ENCODE measurements at regions not wholly inside any gene's neighbourhood (a gene's known extent, or its start where the extent isn't known, plus 50 kb on each side); places are given as distances from the start of the nearest gene placed in this dataset.

DNA sequence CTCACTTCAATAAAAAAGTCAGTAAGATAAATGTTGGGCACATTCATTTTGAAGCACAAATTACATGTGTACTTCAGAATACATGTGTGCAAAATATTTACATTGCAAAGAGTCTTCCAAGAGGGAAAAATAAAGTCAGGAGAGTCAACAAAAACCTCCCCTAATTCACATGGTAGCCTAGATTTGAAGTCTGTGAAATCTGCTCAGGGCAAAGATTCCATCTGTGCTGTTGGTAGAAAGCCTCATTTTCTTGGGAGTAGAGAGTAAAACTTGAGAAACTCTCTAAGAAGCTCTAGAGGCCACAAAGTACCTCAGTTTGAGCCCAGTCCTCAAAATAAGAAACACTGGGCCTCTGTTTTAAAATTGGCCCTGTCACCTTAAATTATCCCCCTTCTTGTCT lies 303.4 kb downstream of the RAB28 start:
- DNase-seq, result no peak

DNA sequence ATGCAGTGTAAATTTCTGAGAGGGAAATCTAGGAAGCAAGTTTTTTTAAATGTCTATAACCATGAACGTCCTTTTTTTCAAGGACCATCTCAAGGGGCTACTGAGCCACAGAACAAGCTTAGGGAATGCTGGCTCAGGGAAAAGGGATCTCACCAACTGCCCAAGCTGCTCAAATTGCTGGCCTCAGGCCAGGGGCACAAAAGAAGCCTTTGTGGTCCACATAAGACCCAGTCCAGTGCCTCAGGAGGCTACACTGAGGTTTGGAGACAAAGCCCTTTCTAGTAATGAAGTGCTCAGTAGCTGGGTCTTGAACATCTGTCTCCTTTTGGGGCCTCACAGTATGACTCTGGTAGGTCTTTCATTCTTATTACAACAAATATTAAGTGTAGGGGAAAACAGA lies 305.5 kb downstream of the RAB28 start:
- no peak for DNase-seq

DNA sequence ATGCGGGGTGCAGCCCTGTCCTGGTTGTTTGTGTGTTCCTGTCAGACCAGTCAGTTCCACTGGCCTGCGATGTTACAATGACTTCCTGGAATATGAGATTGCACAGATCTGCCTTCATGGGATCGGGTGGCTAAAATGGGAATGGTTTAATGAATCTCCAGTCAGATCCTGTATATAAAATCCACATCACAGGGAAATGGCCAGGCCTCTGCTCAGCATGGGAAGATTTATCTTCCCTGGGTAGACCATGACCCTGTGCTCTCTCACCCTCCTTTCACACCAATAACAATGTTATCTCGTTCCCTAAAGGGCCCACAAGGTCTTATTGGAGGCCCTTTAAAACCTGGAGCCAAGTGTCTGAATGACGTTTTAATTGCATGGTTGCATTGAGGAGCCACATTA lies 307.4 kb downstream of the RAB28 start:
- DNase-seq, result no peak

DNA sequence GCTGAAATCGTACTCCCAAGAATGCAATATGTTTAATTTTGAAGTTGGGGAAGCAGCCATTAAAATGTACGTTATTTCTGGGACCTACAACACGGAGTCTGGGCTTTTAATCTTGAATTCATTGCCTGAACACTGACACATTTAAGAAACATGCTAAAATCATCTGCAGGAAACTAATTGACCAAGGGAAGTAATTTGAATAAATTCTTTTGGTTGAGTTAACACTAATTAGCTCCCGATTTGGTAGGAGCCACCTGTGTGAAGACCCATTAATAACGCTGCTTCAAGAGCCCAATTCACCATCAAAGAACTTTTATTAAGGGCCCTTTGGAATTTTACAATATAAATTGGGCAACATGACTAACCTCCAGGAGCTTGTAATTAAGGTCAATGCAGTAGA lies 309.2 kb downstream of the RAB28 start:
- no peak for DNase-seq

DNA sequence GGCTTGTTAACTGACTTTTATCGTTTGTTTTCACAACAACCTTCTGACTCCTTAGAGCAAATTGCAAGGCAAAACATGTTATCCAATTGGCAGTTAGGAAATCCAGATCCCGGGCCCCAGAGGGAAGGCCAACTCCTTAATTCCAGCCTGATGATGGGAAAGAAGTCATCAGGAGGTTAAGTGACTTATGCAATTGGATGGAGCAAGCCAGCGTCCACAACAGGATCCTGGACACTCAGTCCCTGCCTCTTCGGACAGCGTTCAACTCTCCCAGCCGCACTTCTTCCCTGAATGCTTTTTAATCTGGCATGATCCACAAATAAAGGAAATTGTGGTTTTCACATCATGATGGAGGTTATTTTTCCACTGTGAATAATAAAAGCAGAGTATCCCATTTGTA lies 310.1 kb downstream of the RAB28 start:
- no peak for DNase-seq

DNA sequence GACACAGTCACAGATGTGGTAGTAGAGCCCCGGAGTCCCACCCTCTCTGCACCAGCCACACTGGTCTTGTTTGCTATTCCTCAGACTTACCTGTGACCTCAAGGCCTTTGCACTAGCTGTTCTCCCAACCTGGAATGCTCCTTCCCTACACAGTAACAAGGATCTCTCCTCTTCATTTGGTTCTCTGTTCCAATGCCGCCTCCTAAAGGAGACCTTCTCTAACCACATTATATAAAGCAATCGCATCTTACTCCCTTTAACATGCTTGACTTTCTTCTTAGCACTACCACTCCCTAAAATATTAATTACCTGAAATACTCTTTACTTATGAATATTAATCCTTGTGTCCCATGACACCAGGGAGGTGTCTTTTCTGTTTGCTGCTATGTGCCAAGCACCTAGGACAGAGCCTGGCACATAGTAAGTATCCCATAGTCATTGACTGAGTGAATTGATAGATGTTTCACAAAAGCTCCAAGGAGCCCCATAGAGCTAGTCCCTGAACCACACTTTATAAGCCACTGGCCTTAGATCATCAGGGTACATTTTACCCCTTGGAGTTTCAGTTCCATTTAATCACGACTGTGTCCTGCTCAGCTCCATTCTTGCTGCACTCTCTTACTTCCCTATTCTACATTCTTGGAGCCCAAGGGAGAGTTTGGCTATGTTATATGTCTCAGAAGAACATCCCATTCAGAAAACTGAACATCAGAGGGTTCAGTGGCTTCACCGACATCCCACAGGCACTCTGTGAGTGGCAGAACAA lies 312.7 kb downstream of the RAB28 start:
- no peak for DNase-seq

DNA sequence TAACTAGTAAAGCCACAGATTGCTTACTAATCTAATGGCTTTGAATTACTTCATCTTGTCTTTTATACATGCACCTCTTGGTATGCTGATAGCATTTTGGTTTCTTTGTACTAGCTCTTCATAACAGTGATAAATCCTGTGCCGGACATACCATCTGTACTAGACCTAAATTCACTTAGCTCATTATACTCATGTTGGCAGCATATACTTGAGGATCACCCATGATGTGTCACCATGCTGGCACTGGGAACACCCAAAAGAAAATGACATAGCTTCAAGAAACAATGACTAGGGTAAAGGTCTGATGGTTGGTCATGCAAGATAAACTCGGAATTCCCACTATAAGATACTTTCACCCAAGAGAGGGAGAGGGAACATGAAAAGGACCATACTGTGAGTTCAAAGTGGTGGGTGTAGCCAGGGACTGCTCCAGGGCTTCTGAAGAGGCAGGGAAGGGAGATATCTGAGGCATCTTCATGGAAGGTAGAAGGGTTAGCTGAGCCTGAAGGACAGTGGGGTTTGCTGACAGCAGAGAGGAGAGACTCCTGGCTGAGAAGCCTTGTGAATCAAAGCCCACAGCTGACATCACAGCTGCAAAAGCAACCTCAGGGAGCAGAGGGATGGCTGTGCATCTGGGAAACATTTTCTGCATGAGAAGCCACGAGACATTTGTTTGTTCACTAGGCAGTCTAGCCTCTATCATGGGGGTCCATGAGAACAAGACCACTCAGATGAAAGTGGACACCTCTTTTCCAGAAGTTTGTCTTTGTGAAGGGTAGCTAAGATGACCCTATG lies 314.2 kb downstream of the RAB28 start:
- no peak for DNase-seq

DNA sequence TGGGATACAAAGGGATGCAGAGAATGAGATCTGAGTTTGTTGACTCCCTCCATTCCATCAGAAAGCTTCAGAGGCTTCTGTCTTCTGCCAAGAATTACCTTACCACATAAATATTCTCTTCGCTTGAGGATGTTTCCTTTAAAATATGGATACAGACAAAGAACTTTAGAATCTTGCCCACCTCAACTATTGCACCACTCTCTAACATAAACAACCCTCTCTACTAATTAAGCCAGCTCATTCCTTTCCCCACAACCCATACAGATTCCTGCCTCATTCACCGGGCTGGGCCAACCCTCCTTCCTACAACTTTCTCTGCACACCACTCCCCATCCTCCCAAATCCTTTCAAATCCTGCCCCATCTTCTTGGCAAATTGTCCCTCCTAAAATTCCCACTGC lies 315.8 kb downstream of the RAB28 start:
- DNase-seq, result no peak

DNA sequence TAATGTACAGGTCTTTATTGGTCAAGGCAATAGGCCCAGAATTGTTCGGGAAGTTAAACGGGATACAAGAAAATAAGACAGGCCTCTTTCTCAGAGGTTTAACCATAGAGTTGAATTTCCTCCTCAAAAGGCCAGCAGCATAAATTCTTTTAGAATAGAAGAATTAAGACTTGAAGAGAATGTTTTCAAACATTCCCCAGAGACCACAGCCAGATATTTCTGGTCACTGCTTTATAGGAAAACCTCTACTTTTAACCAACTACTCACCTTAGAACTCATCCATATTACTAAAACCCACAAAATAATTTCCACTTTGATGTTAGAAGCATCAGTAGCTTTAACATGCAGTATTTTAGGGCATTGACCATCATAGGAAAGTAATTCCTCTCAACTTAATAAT lies 317.9 kb downstream of the RAB28 start:
- no peak for DNase-seq

DNA sequence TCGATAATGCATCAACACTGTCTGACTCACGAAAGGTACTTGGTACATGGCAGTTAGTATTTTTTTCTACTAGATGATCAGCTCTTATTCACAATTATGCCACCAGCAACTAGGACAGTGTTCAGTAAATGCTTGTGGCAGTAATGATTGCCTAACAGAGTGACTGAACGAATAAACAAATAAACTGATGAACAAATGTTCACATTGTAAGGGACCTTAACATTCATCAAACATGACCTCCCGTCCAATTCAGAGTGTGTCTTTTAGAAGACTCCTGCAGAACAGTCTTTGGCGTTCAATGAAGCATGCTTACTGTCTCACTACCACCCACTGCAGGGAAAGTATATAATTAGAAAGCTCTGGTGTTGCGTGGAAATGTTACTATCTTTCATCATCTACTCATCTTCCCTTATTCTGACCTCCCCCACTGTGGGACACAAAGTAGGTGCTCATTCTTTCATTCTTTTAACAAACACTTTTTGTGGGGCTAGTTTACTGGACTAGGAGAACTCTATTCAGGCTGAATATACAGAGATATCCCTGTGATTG lies 319.3 kb downstream of the RAB28 start:
- no peak for DNase-seq

DNA sequence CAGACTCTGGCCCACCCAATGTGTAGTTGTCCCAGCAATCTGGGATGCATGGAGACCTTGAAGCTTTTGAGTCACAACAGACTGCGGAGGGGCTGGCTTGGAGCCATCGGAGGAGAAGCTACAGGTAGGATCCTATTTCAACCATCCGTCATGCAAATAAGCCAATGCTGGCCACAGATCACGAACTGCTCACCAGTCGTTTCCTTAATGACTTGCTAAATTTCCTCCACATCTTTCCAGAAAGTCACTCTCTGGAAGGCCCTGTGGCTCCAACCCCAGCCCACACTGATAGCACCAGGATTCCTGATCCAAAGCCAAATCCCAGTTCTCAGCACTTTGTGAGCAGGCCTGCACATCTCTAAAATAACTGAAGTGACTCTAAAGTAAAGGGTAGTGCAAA lies 321.3 kb downstream of the RAB28 start:
- no peak for DNase-seq

DNA sequence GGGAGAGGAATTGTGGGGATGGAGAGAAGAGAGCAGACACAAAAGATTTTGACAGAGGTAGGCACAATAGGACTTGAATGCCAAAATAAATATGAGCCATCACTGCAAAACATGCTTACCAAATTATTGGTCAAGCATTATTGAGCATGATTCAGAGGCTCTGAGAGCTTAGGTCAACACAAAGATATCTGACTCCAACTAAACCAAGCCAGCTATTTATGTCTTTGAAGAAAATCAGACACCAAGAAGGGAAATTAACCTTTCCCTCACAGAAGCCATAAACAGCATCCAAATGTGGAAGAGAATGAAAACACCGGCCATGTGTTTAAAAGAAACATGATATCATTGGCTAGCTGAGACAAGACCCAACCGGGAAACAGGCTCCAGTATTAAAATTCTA lies 323.2 kb downstream of the RAB28 start:
- no peak for DNase-seq

DNA sequence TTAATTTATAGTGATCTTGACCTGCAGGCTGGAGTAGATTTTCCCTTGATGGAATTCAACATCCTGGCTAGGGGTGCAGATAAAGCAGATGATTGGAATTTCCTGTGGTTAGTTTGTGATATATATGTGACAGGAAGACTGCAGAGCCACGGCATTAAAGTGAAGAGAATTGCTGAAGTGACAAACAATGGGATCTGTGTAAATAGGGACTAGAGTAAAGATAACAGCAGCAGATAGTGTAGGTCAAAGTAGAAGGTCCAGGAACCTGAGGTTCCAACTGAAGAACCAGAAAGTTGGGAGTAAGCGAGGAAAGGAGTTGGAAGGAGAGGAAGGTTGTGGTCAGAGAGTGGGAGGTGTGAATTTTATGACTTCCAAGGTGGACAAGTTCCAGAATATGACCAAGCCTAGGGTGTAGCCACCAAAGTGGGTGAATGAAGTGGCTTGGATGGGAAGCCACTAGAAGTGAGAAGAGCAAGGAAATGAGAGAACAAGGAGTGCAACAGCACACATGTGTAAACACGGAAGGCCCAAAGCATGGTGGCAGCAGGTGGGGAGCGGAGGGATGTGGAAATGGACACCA lies 325.0 kb downstream of the RAB28 start:
- no peak for DNase-seq

DNA sequence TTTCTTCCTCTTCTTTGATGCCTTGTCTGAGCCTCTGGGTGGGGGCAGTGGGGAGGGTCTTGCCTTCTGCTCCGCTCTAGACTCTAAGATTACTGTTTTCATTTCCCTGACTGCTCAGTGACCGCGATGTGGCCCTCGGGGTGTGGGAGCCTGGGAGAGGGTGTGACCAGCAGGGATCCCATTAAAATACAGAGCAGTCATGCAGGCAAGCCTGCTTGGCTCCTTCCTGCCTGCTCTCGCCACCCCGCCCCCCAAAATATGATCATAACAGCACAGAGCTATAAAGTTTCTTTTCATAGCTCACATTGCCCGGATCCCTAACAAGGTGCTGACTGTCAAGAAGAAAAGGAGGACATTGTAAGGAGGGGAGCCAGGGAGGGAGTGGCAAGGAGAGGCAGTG lies 332.9 kb downstream of the RAB28 start:
- DNase-seq, result no peak

DNA sequence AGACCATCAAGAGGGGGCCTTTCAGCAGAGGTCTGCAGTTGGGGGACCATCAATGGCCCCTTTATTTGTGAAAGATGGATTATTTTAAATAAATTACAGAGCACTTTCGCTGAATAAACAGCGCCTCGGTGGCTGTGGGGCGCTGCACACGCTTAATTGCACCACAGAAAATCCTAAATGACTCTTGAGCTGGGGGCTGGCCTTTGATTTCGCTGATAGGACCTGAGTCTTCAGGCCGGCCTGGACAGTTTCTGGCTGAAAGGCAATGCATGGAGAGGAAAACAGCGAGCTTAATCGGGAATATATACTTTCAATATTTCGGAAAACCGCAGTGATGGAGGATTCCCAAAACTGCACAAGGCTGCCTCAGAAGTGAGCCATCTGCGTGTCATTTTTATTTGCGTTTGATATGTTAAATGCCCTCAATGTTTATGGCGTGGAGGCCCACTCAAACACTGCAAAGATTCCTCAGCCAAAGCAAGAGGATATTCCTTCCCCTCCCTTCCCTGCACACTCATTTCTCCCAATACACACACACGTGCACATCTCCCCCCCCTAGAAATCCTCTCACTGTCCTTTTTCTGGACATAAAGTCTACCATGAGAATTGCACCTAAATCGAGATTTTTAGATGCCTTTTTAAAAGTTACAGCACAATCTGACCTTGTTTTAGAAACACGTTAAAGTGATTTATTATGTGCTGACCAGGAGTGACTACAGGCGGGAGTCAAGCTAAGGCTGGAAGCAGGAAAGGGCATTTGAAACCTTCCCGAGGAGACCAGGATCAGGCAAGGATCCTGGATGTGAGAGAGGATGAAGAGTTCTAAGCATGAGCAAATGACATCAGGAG lies 340.7 kb downstream of the RAB28 start:
- DNase-seq, result no peak

DNA sequence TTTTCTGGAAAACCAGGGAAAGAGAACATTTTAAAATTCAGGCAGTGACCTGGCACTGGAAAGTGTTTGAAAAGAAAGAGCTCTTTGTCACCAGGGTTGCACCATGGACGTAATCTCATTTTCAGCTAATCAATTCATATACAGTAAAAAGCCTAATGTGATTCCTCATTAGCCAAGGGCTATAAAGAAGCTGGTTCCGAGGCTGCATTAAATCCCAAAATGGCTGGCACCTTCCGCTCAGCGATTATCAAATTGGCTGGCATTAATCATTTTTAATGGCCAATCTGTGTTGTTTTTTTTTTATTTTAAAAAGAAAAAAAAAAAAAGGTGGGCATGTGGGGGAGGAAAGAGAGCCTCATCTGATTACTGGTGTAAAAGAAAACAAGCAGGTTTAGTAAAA lies 341.4 kb downstream of the RAB28 start:
- DNase-seq, result no peak

DNA sequence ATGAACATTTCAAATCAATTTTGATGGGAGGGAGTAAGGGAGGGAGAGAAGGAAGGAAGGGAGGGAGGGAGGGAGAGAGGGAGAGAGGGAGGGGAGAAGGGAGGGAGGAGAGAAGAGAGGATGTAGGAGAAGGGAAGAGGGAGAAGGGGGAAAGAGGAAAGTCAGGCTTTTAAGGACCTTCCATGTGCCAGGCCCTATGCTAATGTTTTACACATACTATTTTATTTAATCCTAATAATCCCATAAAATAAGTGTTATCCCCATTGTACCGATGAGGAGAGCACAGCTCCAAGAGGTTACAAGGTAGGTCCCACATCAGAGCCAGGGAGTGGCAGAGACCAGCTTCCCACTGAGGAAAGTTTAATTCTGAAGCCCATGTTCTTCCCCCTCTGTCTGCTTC lies 341.9 kb downstream of the RAB28 start:
- no peak for DNase-seq

DNA sequence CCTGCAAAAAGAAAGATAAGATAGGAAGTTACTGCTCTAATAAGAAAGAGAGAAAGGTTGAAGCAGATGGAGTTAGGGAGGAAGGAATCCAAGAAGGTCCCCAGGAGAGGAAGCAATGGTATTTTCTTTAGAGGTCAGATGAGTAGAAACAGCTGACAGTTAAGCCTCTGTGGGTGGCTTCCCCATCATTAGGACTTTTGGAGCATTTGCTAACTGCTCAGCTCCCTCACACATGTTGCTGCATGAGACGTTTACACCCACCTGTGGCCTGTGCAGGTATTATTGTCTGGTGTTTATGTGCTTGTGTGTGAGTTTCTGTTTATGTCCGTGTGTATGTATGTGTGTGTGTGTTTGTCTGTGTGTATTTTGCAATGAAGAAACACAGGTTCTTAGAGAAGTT lies 346.8 kb downstream of the RAB28 start:
- DNase-seq, result no peak

DNA sequence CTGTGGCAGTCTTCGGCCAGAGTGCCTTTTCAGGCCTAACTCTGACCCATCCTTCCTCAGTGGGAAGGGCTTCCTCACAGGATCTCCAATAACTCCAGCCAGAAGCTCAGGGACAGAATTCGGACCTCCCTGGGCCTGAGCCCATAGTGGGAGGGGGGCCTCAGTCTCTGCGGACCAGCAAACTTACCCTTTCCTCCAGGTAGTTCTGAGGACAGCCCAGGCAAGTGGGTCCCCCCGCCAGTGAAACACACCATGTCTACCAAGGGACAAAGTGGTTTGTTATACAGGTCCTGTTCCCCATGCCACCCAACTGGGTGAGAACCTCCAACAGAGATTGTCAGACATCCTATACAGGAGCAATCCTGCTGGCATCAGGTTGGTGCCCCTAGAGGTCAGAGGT lies 350.4 kb downstream of the RAB28 start:
- no peak for DNase-seq

DNA sequence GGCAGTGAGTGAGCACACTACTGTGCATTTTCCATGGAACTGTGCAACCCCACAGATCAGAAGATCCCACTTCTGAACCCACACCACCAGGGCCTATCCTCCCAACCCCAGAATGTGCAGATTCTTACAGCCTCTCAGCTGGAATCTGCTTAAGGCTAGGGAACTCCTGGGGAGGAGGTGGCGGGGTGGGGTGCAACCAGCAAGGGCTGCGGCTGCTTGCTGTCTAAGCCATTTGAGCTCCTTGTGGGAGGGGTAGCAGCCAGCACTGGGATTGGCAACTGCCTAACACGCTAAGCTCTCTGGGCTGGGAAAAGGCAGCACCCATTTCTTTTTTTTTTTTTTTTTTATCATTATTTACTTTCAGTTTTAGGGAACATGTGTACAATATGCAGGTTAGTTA lies 353.3 kb downstream of the RAB28 start:
- DNase-seq, result no peak

DNA sequence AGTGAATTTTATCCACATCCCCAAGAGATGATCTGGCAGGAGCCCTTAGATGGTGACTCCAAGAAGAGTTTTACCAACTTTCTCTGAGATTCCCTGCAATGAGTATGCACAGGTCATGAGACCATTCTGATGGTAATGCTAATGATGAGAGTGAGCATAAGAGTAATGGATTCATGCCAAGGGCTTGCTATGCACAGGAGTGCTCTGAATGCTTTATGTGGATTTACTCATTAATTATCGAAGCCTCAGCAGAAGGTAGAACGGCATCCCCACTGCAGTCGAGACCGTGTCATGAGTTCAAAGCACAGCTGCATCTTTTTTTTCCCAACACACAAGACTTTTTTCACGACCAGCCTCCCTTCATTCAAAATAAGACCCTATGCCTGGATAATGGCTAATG lies 355.0 kb downstream of the RAB28 start:
- no peak for DNase-seq

DNA sequence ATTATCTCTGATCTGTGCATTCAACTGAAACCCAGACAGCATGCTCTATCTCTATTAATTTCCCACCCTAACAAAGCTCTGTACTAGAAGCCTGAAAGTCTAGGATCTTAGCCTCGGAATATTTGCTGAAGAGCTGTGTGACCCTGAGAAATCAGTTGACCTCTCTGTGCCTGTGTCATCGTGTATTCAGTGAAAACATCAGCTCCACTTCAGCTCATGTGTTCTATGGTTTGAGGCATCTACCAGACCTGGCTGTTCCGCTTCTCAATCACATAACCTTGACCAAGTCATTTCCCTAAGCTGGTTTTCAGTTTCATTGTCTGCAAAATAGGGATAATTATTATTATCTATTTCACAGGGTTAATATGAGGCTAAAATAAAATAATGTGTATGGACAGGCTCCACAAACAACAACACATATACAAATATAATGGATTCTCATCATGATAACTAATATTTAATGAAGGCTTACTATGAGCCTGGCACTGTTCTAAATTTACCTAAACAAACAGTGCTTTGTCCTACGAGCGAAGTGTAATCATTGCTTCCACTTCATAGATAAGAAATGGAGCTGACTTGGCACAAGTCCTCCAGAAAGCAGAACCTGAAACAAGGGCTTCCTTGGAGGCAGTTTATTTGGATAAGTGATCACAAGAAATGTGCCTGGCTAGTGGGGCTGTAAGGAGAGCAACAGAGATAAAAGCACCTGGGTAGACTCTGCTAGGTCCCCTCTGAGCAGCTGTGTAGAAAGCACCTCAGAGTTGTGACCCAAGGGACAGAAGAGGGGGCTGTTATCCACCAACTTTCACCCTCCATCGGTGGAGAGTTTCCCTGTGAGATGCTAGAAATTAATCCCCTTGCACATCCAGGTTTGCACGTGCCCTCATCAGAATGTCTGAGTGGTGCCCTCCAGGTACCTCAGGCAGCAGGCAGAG lies 356.9 kb downstream of the RAB28 start:
- DNase-seq, result no peak
